MM.1S (cell line): ENCODE measurements at regions not wholly inside any gene's neighbourhood (a gene's known extent, or its start where the extent isn't known, plus 50 kb on each side); places are given as distances from the start of the nearest gene placed in this dataset.

ENCODE experiments used
- DNase-seq: peaks from one replicate; pipeline ENCODE4 v3.0.0-alpha.2; 2015
- H2AFZ ChIP-seq: fragments of 300-600 bp; sonication (generic); 2 replicates; pipeline ENCODE4 v1.6.0; 2016; ENCODE audit warnings: antibody characterized with exemption, low read length
- H3F3A ChIP-seq: fragments of 300-600 bp; sonication (generic); 2 replicates; pipeline ENCODE4 v1.6.1; 2016; ENCODE audit warnings: mild to moderate bottlenecking, antibody characterized with exemption, low read length, moderate library complexity, mixed read lengths; ENCODE audit not compliant: insufficient read depth
- H3K27ac ChIP-seq: fragments of 300-600 bp; sonication (generic); 2 replicates; pipeline ENCODE4 v1.5.1; 2016; ENCODE audit warnings: mild to moderate bottlenecking, low read length
- H3K27me3 ChIP-seq: fragments of 300-600 bp; sonication (generic); replicated peaks from 2 replicates; pipeline ENCODE4 v1.6.0; 2016; ENCODE audit warnings: low read length; ENCODE audit not compliant: insufficient read depth
- H3K36me3 ChIP-seq: fragments of 300-600 bp; sonication (generic); replicated peaks from 2 replicates; pipeline ENCODE4 v1.6.1; 2016; ENCODE audit warnings: mild to moderate bottlenecking, low read length, mixed read lengths; ENCODE audit not compliant: insufficient read depth
- H3K4me1 ChIP-seq: fragments of 300-600 bp; sonication (generic); 2 replicates; pipeline ENCODE4 v1.6.1; 2016; ENCODE audit warnings: low read length, mixed read lengths
- H3K4me2 ChIP-seq: fragments of 300-600 bp; sonication (generic); 2 replicates; pipeline ENCODE4 v1.6.0; 2016; ENCODE audit warnings: low read depth, low read length
- H3K4me3 ChIP-seq: fragments of 300-600 bp; sonication (generic); 2 replicates; pipeline ENCODE4 v1.5.1; 2016; ENCODE audit warnings: low read length, mixed read lengths
- H3K79me2 ChIP-seq: fragments of 300-600 bp; sonication (generic); 2 replicates; pipeline ENCODE4 v1.6.1; 2016; ENCODE audit warnings: mixed run types, low read length, mixed read lengths
- H3K9ac ChIP-seq: fragments of 300-600 bp; sonication (generic); 2 replicates; pipeline ENCODE4 v1.6.1; 2016; ENCODE audit warnings: low read length, mixed read lengths
- H3K9me2 ChIP-seq: fragments of 300-600 bp; sonication (generic); replicated peaks from 2 replicates; pipeline ENCODE4 v1.6.1; 2016; ENCODE audit warnings: mild to moderate bottlenecking, low read length, mixed read lengths; ENCODE audit not compliant: insufficient read depth
- H3K9me3 ChIP-seq: fragments of 300-600 bp; sonication (generic); replicated peaks from 2 replicates; pipeline ENCODE4 v1.6.1; 2016; ENCODE audit warnings: mild to moderate bottlenecking, low read length, mixed read lengths; ENCODE audit not compliant: insufficient read depth
- H4K20me1 ChIP-seq: fragments of 300-600 bp; sonication (generic); 2 replicates; pipeline ENCODE4 v1.6.1; 2016; ENCODE audit warnings: mild to moderate bottlenecking, low read length, moderate library complexity, mixed read lengths; ENCODE audit not compliant: insufficient read depth
- CTCF ChIP-seq: fragments of 300-600 bp; sonication (generic); IDR thresholded peaks from 2 replicates; pipeline ENCODE4 v1.5.1; 2016; ENCODE audit warnings: antibody characterized with exemption, low read length, mixed read lengths
- EZH2 ChIP-seq: fragments of 300-600 bp; sonication (generic); optimal IDR thresholded peaks from 2 replicates; pipeline ENCODE3; 2017; ENCODE audit warnings: low read depth, mild to moderate bottlenecking, antibody characterized with exemption, low read length, mixed read lengths
- EZH2phosphoT487 ChIP-seq: fragments of 300-600 bp; sonication (generic); IDR thresholded peaks from 2 replicates; pipeline ENCODE4 v1.6.1; 2018; ENCODE audit warnings: antibody characterized with exemption, low read length

GRCh38 chr4:155017426-155017825 is 191.0 kb upstream of the NPY2R start:
- no peaks in the 10 kb centered on the region for H4K20me1 ChIP-seq
- H3K36me3 ChIP-seq, result no peaks in the 10 kb centered on the region
- TF ChIP-seq EZH2phosphoT487 (no peak), CTCF (no peak)
- H3K27ac ChIP-seq, result no peak overlapping the region
- H3K27me3 ChIP-seq, result no peaks in the 10 kb centered on the region
- H3K9me3 ChIP-seq, result no peaks in the 10 kb centered on the region
- H3K4me1 ChIP-seq, result no peaks in the 10 kb centered on the region
- no peak for DNase-seq
- H3F3A ChIP-seq, result no peaks in the 10 kb centered on the region
- H3K4me3 ChIP-seq, result no peak overlapping the region
- no peaks in the 10 kb centered on the region for H3K79me2 ChIP-seq
- H3K4me2 ChIP-seq, result no peak overlapping the region
- H2AFZ ChIP-seq, result no peak overlapping the region
- no peaks in the 10 kb centered on the region for H3K9me2 ChIP-seq
- no peak overlapping the region for H3K9ac ChIP-seq

- H3K36me3 ChIP-seq, result no peaks in the 10 kb centered on the region
- H3K9me3 ChIP-seq, result no peaks in the 10 kb centered on the region
- TF ChIP-seq CTCF (peak; percentile 57), EZH2 (no peak)
- no peaks in the 10 kb centered on the region for H3K27me3 ChIP-seq
- H3K27ac ChIP-seq, result no peak overlapping the region
- no peak overlapping the region for H2AFZ ChIP-seq
- no peaks in the 10 kb centered on the region for H3K4me1 ChIP-seq
- DNase-seq, result peak; percentile 54
- no peaks in the 10 kb centered on the region for H3F3A ChIP-seq
- no peak overlapping the region for H3K9ac ChIP-seq
- H3K4me2 ChIP-seq, result no peak overlapping the region
- no peaks in the 10 kb centered on the region for H4K20me1 ChIP-seq
- no peaks in the 10 kb centered on the region for H3K9me2 ChIP-seq
- no peak overlapping the region for H3K4me3 ChIP-seq
- H3K79me2 ChIP-seq, result no peaks in the 10 kb centered on the region
Measured at GRCh38 chr4:155025762-155026457, 182.5 kb upstream of the NPY2R start.

- H3K4me3 ChIP-seq, result no peak overlapping the region
- H3K9me2 ChIP-seq, result no peaks in the 10 kb centered on the region
- no peaks in the 10 kb centered on the region for H3F3A ChIP-seq
- H3K4me1 ChIP-seq, result no peaks in the 10 kb centered on the region
- DNase-seq, result no peak
- H3K27ac ChIP-seq, result no peak overlapping the region
- TF ChIP-seq EZH2 (no peak), CTCF (no peak), EZH2phosphoT487 (no peak)
- H3K79me2 ChIP-seq, result no peaks in the 10 kb centered on the region
- no peak overlapping the region for H3K4me2 ChIP-seq
- no peak overlapping the region for H3K9ac ChIP-seq
- H4K20me1 ChIP-seq, result no peaks in the 10 kb centered on the region
- no peaks in the 10 kb centered on the region for H3K27me3 ChIP-seq
- H2AFZ ChIP-seq, result no peak overlapping the region
- H3K9me3 ChIP-seq, result no peaks in the 10 kb centered on the region
- no peaks in the 10 kb centered on the region for H3K36me3 ChIP-seq
Measured at GRCh38 chr4:155026715-155027114, 181.7 kb upstream of the NPY2R start.
